HEK293 (cell line): ENCODE measurements at regions not wholly inside any gene's neighbourhood (a gene's known extent, or its start where the extent isn't known, plus 50 kb on each side); places are given as distances from the start of the nearest gene placed in this dataset.

Experiments
- CTCF ChIA-PET: fragments of 350-600 bp; formaldehyde crosslinking; extraction: SDS; loops from one replicate; lab custom pipeline; 2021; ENCODE audit warnings: antibody characterized with exemption; lab: Yijun Ruan, JAX
- POLR2A ChIA-PET: fragments of 300-600 bp; formaldehyde crosslinking; extraction: SDS; loops from one replicate; lab custom pipeline; 2020; ENCODE audit warnings: antibody characterized with exemption, inconsistent platforms; lab: Yijun Ruan, JAX
- H3K27ac ChIP-seq: fragments of 200-500 bp; sonication (Bioruptor generic); 2 replicates; pipeline ENCODE4 v1.5.1; 2014; ENCODE audit warnings: low read depth, low read length, control low read depth, inconsistent platforms; ENCODE audit errors: extremely low read depth
- H3K36me3 ChIP-seq, 2 experiments: fragments of 200-500 bp in 1 of 2; sonication (Bioruptor generic) in 1 of 2; 1 replicate in 1 of 2; 2 replicates in 1 of 2; pipeline ENCODE4 v1.5.1; 2014 to 2017; ENCODE audit warnings: inconsistent platforms in 2 of 2, low read length in 2 of 2; ENCODE audit not compliant: control insufficient read depth in 2 of 2, insufficient read depth in 1 of 2
- H3K4me1 ChIP-seq: fragments of 200-500 bp; sonication (Bioruptor generic); 2 replicates; pipeline ENCODE4 v1.5.1; 2014; ENCODE audit warnings: mild to moderate bottlenecking, low read length, inconsistent platforms; ENCODE audit not compliant: control insufficient read depth, insufficient read depth
- H3K4me3 ChIP-seq: 2 replicates; pipeline ENCODE4 v1.5.1; 2011; ENCODE audit warnings: low read depth, mild to moderate bottlenecking, control low read depth, low read length, moderate library complexity
- H3K9me3 ChIP-seq: fragments of 200-500 bp; sonication (Bioruptor generic); 2 replicates; pipeline ENCODE4 v1.5.1; 2014; ENCODE audit warnings: low read depth, low read length, inconsistent platforms; ENCODE audit not compliant: control insufficient read depth, insufficient read depth
- FEZF1 ChIP-seq: fragments of 450-650 bp; formaldehyde crosslinking; IDR thresholded peaks from 2 replicates; pipeline ENCODE4 v1.5.1; 2016; ENCODE audit warnings: missing biosample characterization, missing genetic modification characterization
- MZF1 ChIP-seq: fragments of 450-650 bp; formaldehyde crosslinking; IDR thresholded peaks from 2 replicates; pipeline ENCODE4 v1.5.1; 2017; ENCODE audit warnings: missing biosample characterization, missing genetic modification characterization, borderline replicate concordance
- SP3 ChIP-seq: fragments of 450-650 bp; formaldehyde crosslinking; IDR thresholded peaks from 2 replicates; pipeline ENCODE4 v1.5.1; 2016; ENCODE audit warnings: missing biosample characterization, missing genetic modification characterization
- ZBTB26 ChIP-seq: fragments of 450-650 bp; formaldehyde crosslinking; optimal IDR thresholded peaks from 2 replicates; pipeline ENCODE3; 2016; ENCODE audit warnings: missing biosample characterization, mild to moderate bottlenecking, missing genetic modification characterization
- ZBTB48 ChIP-seq: fragments of 450-650 bp; formaldehyde crosslinking; IDR thresholded peaks from 2 replicates; pipeline ENCODE4 v1.5.1; 2016; ENCODE audit warnings: missing biosample characterization, missing genetic modification characterization
- ZNF16 ChIP-seq: fragments of 450-650 bp; formaldehyde crosslinking; IDR thresholded peaks from 2 replicates; pipeline ENCODE4 v1.5.1; 2016; ENCODE audit warnings: low read depth, missing biosample characterization, missing genetic modification characterization
- ZNF184 ChIP-seq: fragments of 450-650 bp; IDR thresholded peaks from 2 replicates; pipeline ENCODE4 v1.5.1; 2018; ENCODE audit warnings: missing biosample characterization, mild to moderate bottlenecking, missing genetic modification characterization
- ZNF223 ChIP-seq: fragments of 450-650 bp; formaldehyde crosslinking; IDR thresholded peaks from 2 replicates; pipeline ENCODE4 v1.5.1; 2016; ENCODE audit warnings: missing biosample characterization, missing genetic modification characterization
- ZNF398 ChIP-seq: fragments of 450-650 bp; formaldehyde crosslinking; IDR thresholded peaks from 2 replicates; pipeline ENCODE4 v1.5.1; 2017; ENCODE audit warnings: missing biosample characterization, missing genetic modification characterization
- ZNF514 ChIP-seq: fragments of 450-650 bp; formaldehyde crosslinking; IDR thresholded peaks from 2 replicates; pipeline ENCODE4 v1.5.1; 2016; ENCODE audit warnings: missing biosample characterization, missing genetic modification characterization
- ZNF596 ChIP-seq: fragments of 450-650 bp; IDR thresholded peaks from 2 replicates; pipeline ENCODE4 v1.5.0; 2018; ENCODE audit warnings: missing biosample characterization, mild to moderate bottlenecking, missing genetic modification characterization, moderate library complexity
- ZNF600 ChIP-seq: fragments of 450-650 bp; formaldehyde crosslinking; IDR thresholded peaks from 2 replicates; pipeline ENCODE4 v1.5.1; 2016; ENCODE audit warnings: missing biosample characterization, missing genetic modification characterization
- ZNF624 ChIP-seq: fragments of 450-650 bp; formaldehyde crosslinking; IDR thresholded peaks from 2 replicates; pipeline ENCODE4 v1.5.1; 2017; ENCODE audit warnings: missing biosample characterization, missing genetic modification characterization
- ZNF660 ChIP-seq: fragments of 450-650 bp; IDR thresholded peaks from 2 replicates; pipeline ENCODE4 v1.5.1; 2018; ENCODE audit warnings: missing biosample characterization, mild to moderate bottlenecking, missing genetic modification characterization
- ZNF776 ChIP-seq: fragments of 450-650 bp; formaldehyde crosslinking; IDR thresholded peaks from 2 replicates; pipeline ENCODE4 v1.5.0; 2017; ENCODE audit warnings: missing biosample characterization, missing genetic modification characterization, borderline replicate concordance
- ZNF837 ChIP-seq: fragments of 450-650 bp; formaldehyde crosslinking; IDR thresholded peaks from 2 replicates; pipeline ENCODE4 v1.5.1; 2016; ENCODE audit warnings: missing biosample characterization, missing genetic modification characterization
- ZSCAN18 ChIP-seq: fragments of 450-650 bp; formaldehyde crosslinking; IDR thresholded peaks from 2 replicates; pipeline ENCODE4 v1.5.1; 2016; ENCODE audit warnings: missing biosample characterization, missing genetic modification characterization
- TF ChIP-seq, protein P1 (sequence below): fragments of 450-650 bp; formaldehyde crosslinking; IDR thresholded peaks from 2 replicates; pipeline ENCODE4 v1.5.1; 2016; ENCODE audit warnings: missing biosample characterization, missing genetic modification characterization
- TF ChIP-seq, protein P2 (sequence below): IDR thresholded peaks from 2 replicates; pipeline ENCODE4 v1.6.1; 2011; ENCODE audit warnings: mild to moderate bottlenecking, low read depth, low read length, borderline replicate concordance

GRCh38 chr2:128490321-128490720, 171.7 kb upstream of the HS6ST1 start:
- Histone ChIP-seq H3K4me3 (no peak overlapping the region), H3K27ac (no peak overlapping the region), H3K9me3 (no peaks in the 10 kb centered on the region), H3K4me1 (no peaks in the 10 kb centered on the region), H3K36me3 (no peaks in the 10 kb centered on the region)
- TF ChIP-seq ZSCAN18 (tag by site-specific recombination), result no peak
- no peak for TF ChIP-seq ZNF624 (tag by site-specific recombination)
- no peak for TF ChIP-seq ZNF596
- TF ChIP-seq, protein P1, sequence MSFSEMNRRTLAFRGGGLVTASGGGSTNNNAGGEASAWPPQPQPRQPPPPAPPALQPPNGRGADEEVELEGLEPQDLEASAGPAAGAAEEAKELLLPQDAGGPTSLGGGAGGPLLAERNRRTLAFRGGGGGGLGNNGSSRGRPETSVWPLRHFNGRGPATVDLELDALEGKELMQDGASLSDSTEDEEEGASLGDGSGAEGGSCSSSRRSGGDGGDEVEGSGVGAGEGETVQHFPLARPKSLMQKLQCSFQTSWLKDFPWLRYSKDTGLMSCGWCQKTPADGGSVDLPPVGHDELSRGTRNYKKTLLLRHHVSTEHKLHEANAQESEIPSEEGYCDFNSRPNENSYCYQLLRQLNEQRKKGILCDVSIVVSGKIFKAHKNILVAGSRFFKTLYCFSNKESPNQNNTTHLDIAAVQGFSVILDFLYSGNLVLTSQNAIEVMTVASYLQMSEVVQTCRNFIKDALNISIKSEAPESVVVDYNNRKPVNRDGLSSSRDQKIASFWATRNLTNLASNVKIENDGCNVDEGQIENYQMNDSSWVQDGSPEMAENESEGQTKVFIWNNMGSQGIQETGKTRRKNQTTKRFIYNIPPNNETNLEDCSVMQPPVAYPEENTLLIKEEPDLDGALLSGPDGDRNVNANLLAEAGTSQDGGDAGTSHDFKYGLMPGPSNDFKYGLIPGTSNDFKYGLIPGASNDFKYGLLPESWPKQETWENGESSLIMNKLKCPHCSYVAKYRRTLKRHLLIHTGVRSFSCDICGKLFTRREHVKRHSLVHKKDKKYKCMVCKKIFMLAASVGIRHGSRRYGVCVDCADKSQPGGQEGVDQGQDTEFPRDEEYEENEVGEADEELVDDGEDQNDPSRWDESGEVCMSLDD (tag by site-specific recombination), result no peak
- TF ChIP-seq ZNF16 (tag by site-specific recombination), result no peak
- TF ChIP-seq ZNF776, result no peak
- no peak for TF ChIP-seq ZBTB48 (tag by site-specific recombination)
- no peak for TF ChIP-seq FEZF1 (tag by site-specific recombination)
- no peak for TF ChIP-seq ZNF223 (tag by site-specific recombination)
- TF ChIP-seq ZNF837, result no peak
- CTCF ChIA-PET, result no interaction called here
- POLR2A ChIA-PET, result no interaction called here

GRCh38 chr2:128490881-128491691, 172.4 kb upstream of the HS6ST1 start:
- CTCF ChIA-PET, result no interaction called here
- H3K4me3 ChIP-seq, result no peak overlapping the region
- no peak overlapping the region for H3K27ac ChIP-seq

GRCh38 chr2:128491692-128492244, 173.1 kb upstream of the HS6ST1 start:
- CTCF ChIA-PET, result no interaction called here
- POLR2A ChIA-PET, result no interaction called here
- no peak overlapping the region for H3K4me3 ChIP-seq
- no peak overlapping the region for H3K27ac ChIP-seq
- no peaks in the 10 kb centered on the region for H3K9me3 ChIP-seq
- no peaks in the 10 kb centered on the region for H3K36me3 ChIP-seq
- no peaks in the 10 kb centered on the region for H3K4me1 ChIP-seq
- no peak for TF ChIP-seq ZBTB26 (tag by site-specific recombination)
- TF ChIP-seq ZNF514, result no peak
- TF ChIP-seq, protein P2, sequence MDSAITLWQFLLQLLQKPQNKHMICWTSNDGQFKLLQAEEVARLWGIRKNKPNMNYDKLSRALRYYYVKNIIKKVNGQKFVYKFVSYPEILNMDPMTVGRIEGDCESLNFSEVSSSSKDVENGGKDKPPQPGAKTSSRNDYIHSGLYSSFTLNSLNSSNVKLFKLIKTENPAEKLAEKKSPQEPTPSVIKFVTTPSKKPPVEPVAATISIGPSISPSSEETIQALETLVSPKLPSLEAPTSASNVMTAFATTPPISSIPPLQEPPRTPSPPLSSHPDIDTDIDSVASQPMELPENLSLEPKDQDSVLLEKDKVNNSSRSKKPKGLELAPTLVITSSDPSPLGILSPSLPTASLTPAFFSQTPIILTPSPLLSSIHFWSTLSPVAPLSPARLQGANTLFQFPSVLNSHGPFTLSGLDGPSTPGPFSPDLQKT, result no peak
- TF ChIP-seq ZNF600 (tag by site-specific recombination), result no peak
- no peak for TF ChIP-seq ZNF660
- no peak for TF ChIP-seq ZNF184 (tag by site-specific recombination)
- no peak for TF ChIP-seq SP3 (tag by site-specific recombination)

More at GRCh38 chr2:128490881-128491691, 172.4 kb upstream of the HS6ST1 start:
- no peak for TF ChIP-seq MZF1 (tag by site-specific recombination)
- TF ChIP-seq ZNF398 (tag by site-specific recombination), result no peak
- no peak for TF ChIP-seq ZNF514
- Histone ChIP-seq H3K4me1 (no peaks in the 10 kb centered on the region), H3K9me3 (no peaks in the 10 kb centered on the region), H3K36me3 (no peaks in the 10 kb centered on the region)
- POLR2A ChIA-PET, result no interaction called here
